Fibroblast of peridontal ligament (primary cell): ENCODE measurements at regions not wholly inside any gene's neighbourhood (a gene's known extent, or its start where the extent isn't known, plus 50 kb on each side); places are given as distances from the start of the nearest gene placed in this dataset.

Experiments
- DNase-seq: peaks from one replicate; pipeline ENCODE4 v3.0.0-alpha.2; 2010; ENCODE audit errors: extremely low read depth

DNA sequence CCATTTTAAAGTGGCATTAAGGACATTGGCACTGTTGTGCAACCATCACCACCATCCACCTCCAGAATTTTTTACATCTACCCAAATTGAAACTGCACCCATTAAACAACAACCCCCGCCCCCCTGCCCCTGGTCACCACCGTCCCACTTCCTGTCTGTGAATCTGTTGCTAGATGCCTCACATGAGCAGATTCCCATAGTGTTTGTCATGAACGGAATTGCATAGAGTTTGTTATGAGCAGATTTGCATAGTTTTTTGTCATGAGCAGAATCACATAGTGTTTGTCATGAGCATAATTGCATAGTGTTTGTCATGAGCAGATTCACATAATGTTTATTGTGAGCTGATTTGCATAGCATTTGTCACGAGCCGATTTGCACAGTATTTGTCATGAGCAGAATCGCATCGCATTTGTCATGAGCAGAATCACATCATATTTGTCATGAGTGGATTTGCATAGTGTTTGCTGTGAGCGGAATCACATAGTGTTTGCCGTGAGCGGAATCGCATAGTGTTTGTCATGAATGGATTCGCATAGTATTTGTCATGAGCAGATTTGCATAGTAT, 54.0 kb upstream of the GTF3A start:
- DNase-seq, result no peak

- DNase-seq, result no peak
These were observed 52.5 kb upstream of the GTF3A start for GRCh38 chr13:27371932-27372331.

DNA sequence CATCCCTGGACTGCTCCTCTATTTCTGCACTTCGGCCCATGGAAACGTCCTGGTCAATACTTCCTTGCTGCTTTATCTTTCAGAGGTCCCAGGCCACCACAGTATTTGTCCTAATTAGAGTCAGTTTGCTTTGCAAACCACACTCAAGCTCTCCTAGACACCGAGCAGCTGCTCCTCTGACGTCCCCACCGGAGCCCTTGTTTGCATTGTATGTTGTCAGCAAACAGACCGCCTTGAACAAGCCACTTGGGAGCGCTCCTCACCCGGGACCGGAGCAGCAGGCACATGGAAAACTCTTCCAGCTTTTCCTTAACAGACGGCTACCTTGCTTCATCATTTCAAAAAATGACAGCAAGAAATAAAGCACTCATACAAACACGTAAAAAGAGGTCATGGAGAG, 51.5 kb upstream of the GTF3A start:
- DNase-seq, result no peak

GRCh38 chr13:27374126-27374613, 50.2 kb upstream of the GTF3A start:
- no peak for DNase-seq
